Activated naive CD8-positive, alpha-beta T cell treated with anti-CD3 and anti-CD28 coated beads, Interleukin-2, amount 50 U/mL, for 24 hours (primary cell): ENCODE measurements at regions not wholly inside any gene's neighbourhood (a gene's known extent, or its start where the extent isn't known, plus 50 kb on each side); places are given as distances from the start of the nearest gene placed in this dataset.
A peak's percentile ranks its signal among the peaks of the same experiment; 100 is the strongest.
"Not testable (repeated sequence)": the region's sequence is repeated elsewhere in the genome, so short reads cannot be mapped to it uniquely, and the experiment has no call there.

ENCODE experiments used
- ATAC-seq: fragments of 150-1000 bp; cut with Tn5 transposase; one replicate; pipeline ENCODE4 v1.10.0; 2021
- DNase-seq: peaks from one replicate; pipeline ENCODE4 v3.0.0; 2021
- H3K27ac Mint-ChIP-seq: one replicate; pipeline ENCODE4 v1.8.0; 2021; ENCODE audit warnings: mild to moderate bottlenecking, mixed read lengths
- H3K27me3 Mint-ChIP-seq: one replicate; pipeline ENCODE4 v1.8.0; 2021; ENCODE audit warnings: mixed read lengths
- H3K36me3 Mint-ChIP-seq: one replicate; pipeline ENCODE4 v1.8.0; 2021; ENCODE audit warnings: low read depth, mixed read lengths
- H3K4me1 Mint-ChIP-seq: one replicate; pipeline ENCODE4 v1.8.0; 2021; ENCODE audit warnings: mixed read lengths
- H3K4me3 Mint-ChIP-seq: one replicate; pipeline ENCODE4 v1.8.0; 2021; ENCODE audit warnings: mild to moderate bottlenecking, moderate library complexity, mixed read lengths
- H3K9me3 Mint-ChIP-seq: one replicate; pipeline ENCODE4 v1.8.0; 2021; ENCODE audit warnings: mixed read lengths

DNA sequence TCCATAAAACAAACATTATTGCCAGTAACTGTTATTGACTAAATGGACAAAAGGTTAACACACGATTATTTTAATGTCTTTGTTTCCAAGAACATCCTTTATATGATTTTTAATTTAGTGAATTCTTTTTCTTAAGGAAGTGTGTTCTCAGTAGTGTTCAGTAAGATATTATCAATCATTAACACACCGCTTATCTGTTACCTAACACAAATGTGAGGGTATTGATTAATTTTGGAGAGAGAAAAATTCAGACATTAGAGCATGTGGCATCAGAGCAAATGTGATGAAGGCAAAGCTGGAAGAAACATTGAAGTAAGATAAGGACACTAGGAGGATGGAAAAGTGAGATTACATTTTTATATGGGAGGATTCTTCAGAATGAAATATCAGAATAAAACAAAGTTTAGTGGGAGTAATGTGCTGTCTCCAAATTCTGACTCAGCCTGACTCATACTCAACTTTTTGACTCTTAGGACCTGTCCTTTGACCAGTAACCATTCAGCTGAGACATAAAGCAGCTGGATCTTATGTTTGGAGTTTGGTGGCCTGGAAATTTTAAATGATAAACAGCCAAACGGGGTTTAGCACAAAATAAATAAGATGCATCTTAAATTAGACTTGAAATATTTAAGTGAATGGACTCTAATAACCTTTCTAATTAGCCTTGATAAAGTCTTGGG is 348.6 kb downstream of the CD109 start:
- ATAC-seq (no peak), DNase-seq (no peak)
- no peaks in the 10 kb centered on the region for H3K36me3 Mint-ChIP-seq

GRCh38 chr6:74041420-74041819 is 345.4 kb downstream of the CD109 start:
- ATAC-seq (no peak), DNase-seq (no peak)
- H3K4me1 Mint-ChIP-seq = no peaks in the 10 kb centered on the region
- H3K9me3 Mint-ChIP-seq = peaks cover 13% of the 10 kb centered on the region
- no peaks in the 10 kb centered on the region for H3K36me3 Mint-ChIP-seq
- no peak overlapping the region for H3K4me3 Mint-ChIP-seq
- H3K27me3 Mint-ChIP-seq = no peaks in the 10 kb centered on the region
- H3K27ac Mint-ChIP-seq = no peak overlapping the region

More for the DNA sequence above, 348.6 kb downstream of the CD109 start:
- no peak overlapping the region for H3K27ac Mint-ChIP-seq
- no peak overlapping the region for H3K4me3 Mint-ChIP-seq
- H3K4me1 Mint-ChIP-seq = no peaks in the 10 kb centered on the region
- H3K9me3 Mint-ChIP-seq = no peaks in the 10 kb centered on the region
- no peaks in the 10 kb centered on the region for H3K27me3 Mint-ChIP-seq

DNA sequence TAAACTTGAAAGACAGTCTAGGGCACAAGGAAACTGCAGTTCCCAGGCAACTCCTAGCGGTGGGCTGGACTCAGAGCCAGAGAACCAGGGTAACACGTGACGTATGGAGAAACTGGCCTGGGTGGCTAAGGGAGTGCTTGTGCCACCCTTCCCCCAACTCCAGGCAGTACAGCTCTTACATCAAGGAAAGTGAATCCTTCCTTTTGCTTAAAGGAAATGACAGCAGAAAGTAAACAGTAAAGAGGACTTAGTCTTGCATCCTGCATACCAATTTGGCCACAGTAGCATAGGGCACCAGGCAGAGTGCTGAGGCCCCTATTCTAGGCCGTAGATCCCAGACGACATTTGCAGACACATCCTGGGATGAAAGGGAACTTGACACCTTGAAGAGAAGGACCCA is 322.8 kb downstream of the CD109 start:
- no peak for ATAC-seq
- no peak overlapping the region for H3K4me3 Mint-ChIP-seq
- no peaks in the 10 kb centered on the region for H3K4me1 Mint-ChIP-seq
- peaks cover 4% of the 10 kb centered on the region for H3K9me3 Mint-ChIP-seq
- no peaks in the 10 kb centered on the region for H3K27me3 Mint-ChIP-seq
- no peak for DNase-seq
- H3K36me3 Mint-ChIP-seq = no peaks in the 10 kb centered on the region
- no peak overlapping the region for H3K27ac Mint-ChIP-seq

GRCh38 chr6:74015427-74015826 is 319.4 kb downstream of the CD109 start:
- Mint-ChIP-seq H3K4me1 (no peaks in the 10 kb centered on the region), H3K4me3 (no peak overlapping the region), H3K9me3 (peaks cover 3% of the 10 kb centered on the region), H3K27me3 (peaks cover 1% of the 10 kb centered on the region), H3K36me3 (no peaks in the 10 kb centered on the region), H3K27ac (no peak overlapping the region)
- ATAC-seq = no peak
- DNase-seq = no peak

DNA sequence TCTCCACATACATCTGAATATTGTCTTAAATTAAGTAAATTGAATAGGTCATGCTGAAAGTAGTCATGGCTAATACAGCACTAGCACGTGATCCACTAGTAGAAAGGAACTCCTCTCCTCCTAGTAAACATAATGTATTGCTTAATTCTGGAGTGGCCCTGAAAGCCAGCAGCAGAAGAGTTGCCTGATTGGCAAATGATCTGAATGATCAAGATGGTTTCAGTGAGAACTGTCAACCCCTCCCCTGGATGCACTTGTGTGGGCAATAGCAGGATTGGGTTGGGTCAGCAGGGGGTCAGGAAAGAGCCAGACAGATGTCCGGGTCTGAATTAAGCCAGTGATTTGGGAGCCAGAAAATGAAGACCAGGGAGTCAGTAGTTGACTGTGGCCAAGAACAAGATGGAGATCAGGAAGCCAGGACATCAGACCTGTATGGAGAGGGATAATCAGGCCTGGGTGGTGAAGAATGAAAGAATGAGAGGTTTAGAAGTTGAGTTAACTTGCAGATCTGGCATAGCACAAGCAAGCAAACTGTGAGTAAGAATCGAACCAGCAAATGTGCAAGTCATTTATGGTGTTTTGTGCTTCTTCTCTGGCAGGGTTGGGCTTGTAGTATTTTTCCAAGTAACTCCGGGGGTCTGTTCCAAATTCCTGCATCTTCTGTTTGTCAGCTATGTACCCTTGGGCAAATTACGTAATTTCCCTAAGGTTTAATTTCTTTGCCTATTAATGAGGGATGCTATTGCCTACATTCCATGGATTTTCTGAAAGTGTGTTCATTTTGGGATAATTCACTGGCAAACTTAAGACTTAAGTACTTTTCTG is 304.9 kb downstream of the CD109 start:
- H3K36me3 Mint-ChIP-seq = no peaks in the 10 kb centered on the region
- no peaks in the 10 kb centered on the region for H3K27me3 Mint-ChIP-seq
- no peak overlapping the region for H3K27ac Mint-ChIP-seq
- no peaks in the 10 kb centered on the region for H3K9me3 Mint-ChIP-seq
- DNase-seq (no peak), ATAC-seq (no peak)
- H3K4me1 Mint-ChIP-seq = no peaks in the 10 kb centered on the region
- no peak overlapping the region for H3K4me3 Mint-ChIP-seq

DNA sequence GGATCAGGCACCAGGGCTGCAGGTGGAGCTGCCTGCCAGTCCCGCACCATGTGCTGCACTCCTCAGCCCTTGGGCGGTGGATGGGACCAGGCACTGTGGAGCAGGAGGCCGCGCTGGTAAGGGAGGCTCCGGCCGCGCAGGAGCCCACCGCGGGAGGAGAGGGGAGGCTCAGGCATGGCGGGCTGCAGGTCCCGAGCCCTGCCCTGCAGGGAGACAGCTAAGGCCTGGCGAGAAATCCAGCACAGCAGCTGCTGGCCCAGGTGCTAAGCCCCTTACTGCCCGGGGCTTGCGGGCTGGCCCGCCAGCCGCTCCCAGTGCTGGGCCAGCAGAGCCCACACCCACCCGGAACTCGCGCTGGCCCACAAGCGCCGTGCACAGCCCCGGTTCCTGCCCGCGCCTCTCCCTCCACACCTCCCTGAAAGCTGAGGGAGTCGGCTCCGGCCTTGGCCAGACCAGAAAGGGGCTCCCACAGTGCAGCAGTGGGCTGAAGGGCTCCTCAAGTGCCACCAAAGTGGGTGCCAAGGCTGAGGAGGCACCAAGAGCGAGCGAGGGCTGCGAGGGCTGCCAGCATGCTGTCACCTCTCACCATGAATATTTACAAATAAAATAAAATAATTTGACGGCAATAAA is 294.7 kb downstream of the CD109 start:
- not testable (repeated sequence) for H3K27ac Mint-ChIP-seq, ATAC-seq, H3K27me3 Mint-ChIP-seq, H3K9me3 Mint-ChIP-seq, H3K36me3 Mint-ChIP-seq, H3K4me1 Mint-ChIP-seq, H3K4me3 Mint-ChIP-seq, DNase-seq

GRCh38 chr6:73989428-73989827 is 293.4 kb downstream of the CD109 start:
- Mint-ChIP-seq H3K36me3 (no peaks in the 10 kb centered on the region), H3K4me3 (no peak overlapping the region), H3K4me1 (no peaks in the 10 kb centered on the region), H3K9me3 (no peaks in the 10 kb centered on the region), H3K27me3 (no peaks in the 10 kb centered on the region), H3K27ac (no peak overlapping the region)
- DNase-seq (no peak), ATAC-seq (no peak)

DNA sequence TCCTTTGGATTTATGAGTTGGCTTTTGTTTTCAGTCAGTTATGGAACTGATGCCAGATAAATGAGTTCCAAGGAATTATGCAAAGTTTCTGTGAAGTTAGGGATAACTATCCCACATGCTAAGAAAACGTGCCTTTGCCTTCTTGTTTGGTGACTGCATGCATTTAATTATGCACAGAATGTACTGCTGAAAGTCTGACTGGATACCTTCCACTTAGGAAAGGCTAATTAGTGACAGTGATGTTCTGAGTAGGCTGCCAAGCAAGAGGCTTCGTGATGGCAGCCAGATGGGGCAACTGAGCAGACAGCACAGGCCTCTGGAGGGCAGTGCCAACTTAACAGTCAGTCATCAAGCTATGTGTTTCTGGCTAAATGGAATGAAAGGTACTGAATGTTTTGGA is 289.9 kb downstream of the CD109 start:
- H3K4me1 Mint-ChIP-seq = no peaks in the 10 kb centered on the region
- DNase-seq (no peak), ATAC-seq (no peak)
- H3K36me3 Mint-ChIP-seq = no peaks in the 10 kb centered on the region
- no peak overlapping the region for H3K4me3 Mint-ChIP-seq
- H3K27ac Mint-ChIP-seq = no peak overlapping the region
- no peaks in the 10 kb centered on the region for H3K9me3 Mint-ChIP-seq
- H3K27me3 Mint-ChIP-seq = no peaks in the 10 kb centered on the region

DNA sequence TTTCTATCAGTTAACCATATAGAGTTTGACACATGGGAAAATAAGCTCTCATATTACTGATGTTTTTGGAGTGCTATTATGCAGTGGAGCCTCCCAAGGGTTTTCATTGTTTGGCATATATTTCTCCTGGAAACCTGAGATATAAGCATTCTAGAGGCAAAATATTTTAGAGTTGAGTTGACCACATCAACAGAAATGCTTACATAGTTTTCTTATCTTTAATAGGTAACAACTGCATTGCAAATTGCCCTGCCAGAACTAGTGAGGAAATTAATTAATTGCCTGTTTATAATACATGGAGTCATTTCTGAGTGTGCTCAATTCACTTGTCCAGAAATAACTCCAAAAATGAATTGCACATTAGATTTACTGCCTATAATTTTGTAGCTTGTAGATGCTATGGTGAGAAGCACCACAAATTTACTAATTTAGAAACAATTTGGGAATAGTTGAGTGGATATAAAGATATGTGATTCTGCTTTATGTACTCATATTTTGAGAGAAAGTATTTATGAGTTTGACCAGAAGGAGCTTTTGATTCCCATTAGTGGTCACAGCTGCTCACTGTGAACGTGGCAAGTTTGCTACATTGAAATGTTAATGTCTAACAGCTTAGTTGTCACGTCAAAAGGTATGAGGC is 288.7 kb downstream of the CD109 start:
- DNase-seq (no peak), ATAC-seq (no peak)
- Mint-ChIP-seq H3K27ac (no peak overlapping the region), H3K27me3 (no peaks in the 10 kb centered on the region), H3K9me3 (no peaks in the 10 kb centered on the region), H3K36me3 (no peaks in the 10 kb centered on the region), H3K4me1 (no peaks in the 10 kb centered on the region), H3K4me3 (no peak overlapping the region)

DNA sequence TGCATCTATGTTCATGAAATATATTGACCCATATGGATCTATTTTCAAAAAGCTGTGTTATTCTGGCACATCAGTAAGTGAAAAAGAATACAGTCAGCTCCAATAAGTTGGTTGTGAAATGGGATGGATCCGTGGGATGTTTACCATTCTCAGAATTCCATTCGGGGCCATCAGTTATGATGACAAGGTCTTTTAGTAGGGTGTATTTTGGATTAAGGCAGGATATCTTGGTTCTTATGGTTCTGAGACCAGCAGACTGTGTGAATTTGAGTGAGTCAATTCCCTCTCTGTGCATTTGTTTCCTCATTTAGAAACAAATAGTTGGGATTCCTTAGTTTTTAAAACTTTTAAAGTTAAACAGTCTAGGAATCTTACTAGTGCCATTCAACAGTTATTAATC is 287.4 kb downstream of the CD109 start:
- Mint-ChIP-seq H3K27ac (no peak overlapping the region), H3K9me3 (no peaks in the 10 kb centered on the region), H3K36me3 (no peaks in the 10 kb centered on the region), H3K4me3 (no peak overlapping the region), H3K4me1 (no peaks in the 10 kb centered on the region), H3K27me3 (no peaks in the 10 kb centered on the region)
- ATAC-seq (no peak), DNase-seq (no peak)

GRCh38 chr6:73980096-73980495 is 284.1 kb downstream of the CD109 start:
- DNase-seq = no peak
- Mint-ChIP-seq H3K4me1 (no peaks in the 10 kb centered on the region), H3K27ac (no peak overlapping the region), H3K36me3 (no peaks in the 10 kb centered on the region), H3K4me3 (no peak overlapping the region), H3K27me3 (no peaks in the 10 kb centered on the region), H3K9me3 (no peaks in the 10 kb centered on the region)
- no peak for ATAC-seq

DNA sequence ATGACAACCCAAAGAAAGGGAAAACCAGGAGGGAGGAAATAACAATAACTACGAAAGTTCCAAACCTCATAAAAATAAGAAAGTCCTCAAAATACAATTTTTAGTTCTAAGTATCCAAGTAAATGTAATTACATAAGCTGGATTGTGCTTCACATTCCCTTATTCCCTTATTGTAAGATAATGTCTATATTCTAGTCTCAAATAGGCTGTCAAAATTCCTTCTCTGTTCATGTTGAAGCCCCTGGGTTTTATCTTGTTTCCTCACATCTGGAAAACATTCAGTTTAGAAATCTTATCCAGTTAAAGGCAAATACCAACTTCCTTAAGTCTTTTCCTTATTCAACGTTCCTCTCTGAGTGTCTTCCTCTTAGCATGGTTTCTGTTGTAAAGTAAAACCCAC is 282.3 kb downstream of the CD109 start:
- Mint-ChIP-seq H3K4me1 (no peaks in the 10 kb centered on the region), H3K9me3 (no peaks in the 10 kb centered on the region), H3K27ac (no peak overlapping the region), H3K4me3 (no peak overlapping the region), H3K27me3 (no peaks in the 10 kb centered on the region), H3K36me3 (no peaks in the 10 kb centered on the region)
- DNase-seq (no peak), ATAC-seq (no peak)

DNA sequence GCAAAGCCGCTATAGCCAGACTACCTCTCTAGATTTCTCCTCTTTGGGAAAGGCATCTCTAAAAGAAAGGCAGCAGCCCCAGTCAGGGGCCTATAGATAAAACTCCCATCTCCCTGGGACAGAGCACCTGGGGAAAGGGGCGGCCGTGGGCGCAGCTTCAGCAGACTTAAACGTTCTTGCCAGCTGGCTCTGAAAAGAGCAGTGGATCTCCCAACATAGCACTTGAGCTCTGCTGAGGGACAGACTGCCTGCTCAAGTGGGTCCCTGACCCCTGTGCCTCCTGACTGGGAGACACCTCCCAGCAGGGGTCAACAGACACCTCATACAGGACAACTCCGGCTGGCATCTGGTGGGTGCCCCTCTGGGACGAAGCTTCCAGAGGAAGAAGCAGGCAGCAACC is 276.5 kb downstream of the CD109 start:
- not testable (repeated sequence) for H3K4me3 Mint-ChIP-seq, H3K27me3 Mint-ChIP-seq, H3K27ac Mint-ChIP-seq, H3K9me3 Mint-ChIP-seq, ATAC-seq, H3K4me1 Mint-ChIP-seq, H3K36me3 Mint-ChIP-seq, DNase-seq

DNA sequence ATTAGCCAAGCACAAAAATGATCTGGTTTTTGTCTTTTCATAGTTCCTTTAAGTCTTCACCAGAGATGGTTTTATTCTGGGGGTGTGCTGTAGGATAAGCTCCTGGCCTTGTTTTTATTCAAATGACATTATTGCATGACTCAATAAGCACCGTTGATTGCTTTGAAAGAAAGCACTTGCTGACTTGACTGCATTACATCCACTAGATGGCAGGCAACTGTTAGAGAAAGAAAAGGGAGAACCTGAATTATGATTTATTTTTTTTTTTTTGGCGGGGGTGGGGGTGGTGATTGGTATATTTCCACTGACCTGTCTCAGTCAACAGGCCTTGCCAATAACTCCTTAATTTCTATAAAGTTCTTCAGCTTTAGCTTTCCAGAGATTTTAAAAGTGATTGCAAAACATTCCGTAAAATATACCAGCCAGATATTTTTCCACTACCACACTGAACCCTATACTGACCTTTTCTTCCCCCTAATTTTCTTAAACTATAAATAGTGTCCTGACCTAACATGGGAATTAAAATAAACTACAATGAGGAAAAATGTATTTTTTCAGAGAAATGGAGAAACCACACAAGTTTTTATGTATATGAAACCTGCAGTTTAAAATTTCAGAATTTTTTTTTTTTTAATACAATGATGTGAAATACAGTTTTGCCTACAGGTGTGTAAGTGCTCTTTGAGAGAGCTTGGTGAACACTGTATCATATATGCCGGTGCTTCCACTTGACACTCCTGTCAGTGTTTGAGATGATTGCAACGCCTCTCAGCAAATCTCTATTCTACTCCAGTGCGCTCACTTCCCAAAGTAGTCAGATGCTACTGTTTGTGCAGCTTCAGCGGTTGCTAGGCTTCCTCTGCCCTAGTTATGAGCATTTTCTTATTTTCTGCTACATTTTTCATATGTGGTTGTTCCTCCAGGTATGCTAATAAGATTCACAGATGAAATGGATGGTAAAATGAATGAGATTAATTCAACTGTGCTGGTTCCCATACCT is 274.3 kb downstream of the CD109 start:
- Mint-ChIP-seq H3K4me3 (no peak overlapping the region), H3K36me3 (no peaks in the 10 kb centered on the region), H3K9me3 (no peaks in the 10 kb centered on the region), H3K27ac (no peak overlapping the region), H3K27me3 (peaks cover 2% of the 10 kb centered on the region), H3K4me1 (no peaks in the 10 kb centered on the region)
- ATAC-seq (peak; percentile 52), DNase-seq (no peak)
